Heart left ventricle (tissue), 16 donors: ENCODE measurements at regions not wholly inside any gene's neighbourhood (a gene's known extent, or its start where the extent isn't known, plus 50 kb on each side); places are given as distances from the start of the nearest gene placed in this dataset.

ENCODE experiments used
- ATAC-seq, 4 donors: fragments of 200-7000 bp; cut with Tn5 transposase; one replicate each; pipeline ENCODE4 v1.9.1; 2020 to 2022; ENCODE audit warnings: moderate library complexity in 4 of 4, mild to moderate bottlenecking in 3 of 4, moderate number of reproducible peaks in 1 of 4
- DNase-seq, 5 donors: peaks; one replicate each; pipeline ENCODE4 v3.0.0-alpha.2; 2020
- H3K27ac ChIP-seq, 12 donors: fragments of 200-600 bp; sonication (generic) in 4 of 12; one replicate each; pipeline versions ENCODE4 v1.5.0 to v1.8.0; 2016 to 2022; ENCODE audit warnings: mild to moderate bottlenecking in 2 of 12
- H3K27me3 ChIP-seq, 9 donors: fragments of 200-600 bp; sonication (generic) in 2 of 9; one replicate each; pipeline versions ENCODE4 v1.5.1 to v1.8.0; 2016 to 2022; ENCODE audit warnings: mild to moderate bottlenecking in 3 of 9
- H3K36me3 ChIP-seq, 9 donors: fragments of 200-600 bp; sonication (generic) in 2 of 9; one replicate each; pipeline versions ENCODE4 v1.5.0 to v1.8.0; 2018 to 2022; ENCODE audit warnings: mild to moderate bottlenecking in 2 of 9
- H3K4me1 ChIP-seq, 12 donors: fragments of 200-600 bp; sonication (generic) in 4 of 12; one replicate each; pipeline versions ENCODE4 v1.5.0 to v1.8.0; 2016 to 2022; ENCODE audit warnings: mild to moderate bottlenecking in 3 of 12
- H3K4me3 ChIP-seq, 12 donors: fragments of 200-600 bp; sonication (generic) in 4 of 12; one replicate each; pipeline versions ENCODE4 v1.5.0 to v1.8.0; 2017 to 2022; ENCODE audit warnings: mild to moderate bottlenecking in 9 of 12, moderate library complexity in 4 of 12
- H3K9me3 ChIP-seq, 12 donors: fragments of 200-600 bp; sonication (generic) in 4 of 12; one replicate each; pipeline versions ENCODE4 v1.5.0 to v1.8.0; 2016 to 2022; ENCODE audit warnings: mild to moderate bottlenecking in 1 of 12
- POLR2A ChIP-seq, 2 donors: fragments of 450-650 bp; IDR thresholded peaks; one replicate each; pipeline ENCODE4 v1.6.1; 2017; ENCODE audit warnings: antibody characterized with exemption in 2 of 2, mild to moderate bottlenecking in 2 of 2, moderate library complexity in 2 of 2
- WGBS, 4 donors: extraction: QIAGEN DNeasy Blood & Tissue Kit in 2 of 4; methylation state at CpG; one replicate each; pipeline versions ENCODE4 v1.1.5 to v1.1.7; 2013 to 2018; 5-methylcytosine and 5-hydroxymethylcytosine counted together
- intact Hi-C, 10 donors: fragments of 100-400 bp; cut with DNase I; formaldehyde crosslinking; loops; one replicate each; pipeline versions ENCODE4 v1.11.1 to v1.14.2; 2022
- TF ChIP-seq, protein P1 (sequence below), 12 donors: fragments of 200-600 bp; sonication (generic) in 4 of 12; IDR thresholded peaks; one replicate each; pipeline versions ENCODE4 v1.5.0 to v1.8.0; 2018 to 2022; ENCODE audit warnings: antibody characterized with exemption in 12 of 12, mild to moderate bottlenecking in 5 of 12
- donor health status: ischemic (EF 13 %, LVEDD 7.1; RV severe dilation, severe dysfunction).
- donor health status: healthy with polysubstance abuse.
- donor health status: DM: no; HTN: yes; CAD: no.
- donor health status: DM: no; HTN: no; CAD: no.
- donor health status: ischemic (EF 25% LVEDD 6.9; RV normal size, moderate dysfunction).
- donor health status: ischemic (EF 25% LVEDD 5.7; RV mildly dilated, moderate dysfunction).
- donor health status: healthy.
- donor health status: DM: yes; HTN: yes; CAD: no.
- donor health status: ischemic (EF 35%, LVEDD 5.7; RV mildly dilated, moderate dysfunction).
- donor health status: nonischemic (EF 11% LVEDD 7.7; RV severe dilation, severe dysfunction).
- donor health status: DM: yes; HTN: yes; CAD: no.
- donor health status: PGD.
- donor health status: ischemic (EF 29% LVEDD 5.4; RV normal size, mild dysfunction).
- donor health status: nonischemic (EF 23%, LVEDD 6.1; RV moderate dilation, normal function).

DNA sequence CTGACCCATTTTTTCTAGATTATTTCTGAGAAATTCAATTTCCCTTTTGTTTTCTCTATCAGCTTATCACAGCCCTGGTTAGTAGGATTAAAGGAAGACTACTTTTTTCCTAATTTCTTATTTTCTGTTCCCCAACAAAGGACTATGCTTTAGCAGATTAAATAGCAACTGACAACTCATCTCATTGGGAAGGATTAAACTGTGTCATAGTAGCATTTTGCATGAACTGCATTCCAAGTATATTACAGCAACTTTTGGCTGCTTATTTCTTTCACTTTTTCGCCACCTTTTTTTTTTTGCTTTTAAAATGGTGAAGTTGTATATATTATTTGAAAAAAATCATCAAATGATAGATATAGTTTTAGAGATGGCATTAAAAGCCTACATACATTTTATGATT, 570.3 kb downstream of the FBXO15 start:
- no peaks in the 10 kb centered on the region for H3K36me3 ChIP-seq
- no peak for DNase-seq
- intact Hi-C loops, result loop anchor here in 1 of 10 donors (10.0 kb wide), 1 partner anchor 113 kb away; no protein-coding TSS in a partner anchor
- 80 to 82% (median 80%) methylated on average over 1 of the region's 1 CpG for WGBS, 4 donors
- no peak for TF ChIP-seq POLR2A (IDR thresholded peaks at IDR 0.05)
- TF ChIP-seq, protein P1, sequence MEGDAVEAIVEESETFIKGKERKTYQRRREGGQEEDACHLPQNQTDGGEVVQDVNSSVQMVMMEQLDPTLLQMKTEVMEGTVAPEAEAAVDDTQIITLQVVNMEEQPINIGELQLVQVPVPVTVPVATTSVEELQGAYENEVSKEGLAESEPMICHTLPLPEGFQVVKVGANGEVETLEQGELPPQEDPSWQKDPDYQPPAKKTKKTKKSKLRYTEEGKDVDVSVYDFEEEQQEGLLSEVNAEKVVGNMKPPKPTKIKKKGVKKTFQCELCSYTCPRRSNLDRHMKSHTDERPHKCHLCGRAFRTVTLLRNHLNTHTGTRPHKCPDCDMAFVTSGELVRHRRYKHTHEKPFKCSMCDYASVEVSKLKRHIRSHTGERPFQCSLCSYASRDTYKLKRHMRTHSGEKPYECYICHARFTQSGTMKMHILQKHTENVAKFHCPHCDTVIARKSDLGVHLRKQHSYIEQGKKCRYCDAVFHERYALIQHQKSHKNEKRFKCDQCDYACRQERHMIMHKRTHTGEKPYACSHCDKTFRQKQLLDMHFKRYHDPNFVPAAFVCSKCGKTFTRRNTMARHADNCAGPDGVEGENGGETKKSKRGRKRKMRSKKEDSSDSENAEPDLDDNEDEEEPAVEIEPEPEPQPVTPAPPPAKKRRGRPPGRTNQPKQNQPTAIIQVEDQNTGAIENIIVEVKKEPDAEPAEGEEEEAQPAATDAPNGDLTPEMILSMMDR (IDR thresholded peaks at IDR 0.05), result no peak
- H3K27ac ChIP-seq, result no peak overlapping the region
- no peaks in the 10 kb centered on the region for H3K27me3 ChIP-seq
- H3K9me3 ChIP-seq, result no peaks in the 10 kb centered on the region
- no peaks in the 10 kb centered on the region for H3K4me1 ChIP-seq
- no peak for ATAC-seq
- no peak overlapping the region for H3K4me3 ChIP-seq

DNA sequence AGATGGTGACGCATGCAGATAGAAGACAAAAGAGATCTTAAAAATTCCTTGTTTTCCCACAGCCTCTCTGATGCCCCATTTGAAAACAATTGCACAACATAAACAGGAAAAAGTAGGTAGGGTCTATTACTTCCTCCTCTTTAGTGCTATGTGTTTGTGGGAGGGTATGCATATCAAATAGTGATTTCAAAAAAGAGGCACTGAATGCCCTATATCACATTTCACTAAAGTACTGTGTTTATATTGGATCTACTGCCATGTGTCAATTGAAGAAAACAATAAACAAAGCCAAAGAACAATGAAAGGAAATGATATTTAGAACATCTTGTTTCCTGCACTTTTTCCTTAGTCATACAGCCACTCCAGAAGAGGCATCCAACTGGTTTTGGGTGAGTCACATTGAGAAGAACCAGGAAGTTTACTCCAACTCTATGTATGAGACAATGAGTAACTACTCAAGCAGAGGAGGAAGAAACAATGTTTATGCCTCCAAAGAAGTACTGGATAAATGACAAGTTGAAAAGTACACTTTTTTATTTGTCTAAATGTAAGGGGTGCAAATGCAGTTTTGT, 583.6 kb downstream of the FBXO15 start:
- DNase-seq (no peak), ATAC-seq (peak in 2 of 4 donors; percentile 13 to 28)
- intact Hi-C loops, result no loop called here
- TF ChIP-seq, protein P1 (IDR thresholded peaks at IDR 0.05), result no peak
- TF ChIP-seq POLR2A (IDR thresholded peaks at IDR 0.05), result no peak
- Histone ChIP-seq H3K4me3 (no peak overlapping the region), H3K27me3 (no peaks in the 10 kb centered on the region), H3K9me3 (no peaks in the 10 kb centered on the region), H3K36me3 (no peaks in the 10 kb centered on the region), H3K27ac (peak overlapping the region in 2 of 12 donors; percentile 62 to 69), H3K4me1 (no peaks in the 10 kb centered on the region)
- 68 to 72% (median 70%) methylated on average over 1 of the region's 1 CpG for WGBS, 4 donors

DNA sequence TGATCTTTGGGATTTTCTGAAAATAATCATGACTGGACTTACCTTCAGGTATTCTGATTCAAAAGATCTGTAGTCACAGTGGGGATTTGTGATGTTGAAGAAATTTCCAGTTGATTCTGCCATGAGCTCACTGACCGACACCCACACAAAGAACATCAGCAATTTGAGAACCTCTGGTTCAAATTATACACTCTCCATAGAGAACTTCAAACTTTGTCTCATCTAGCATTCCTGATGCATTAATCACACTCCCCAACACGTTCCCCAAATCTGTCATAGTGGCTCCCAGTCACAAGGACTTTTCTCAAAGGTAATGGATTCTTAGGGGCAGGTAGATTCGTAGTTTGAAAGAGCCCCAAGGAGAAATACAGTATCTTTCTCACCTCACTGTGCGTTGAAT, 584.3 kb downstream of the FBXO15 start:
- no peak for TF ChIP-seq POLR2A (IDR thresholded peaks at IDR 0.05)
- TF ChIP-seq, protein P1 (IDR thresholded peaks at IDR 0.05), result no peak
- 70 to 78% (median 77%) methylated on average over 4 of the region's 4 CpGs for WGBS, 4 donors
- H3K27ac ChIP-seq, result peak overlapping the region in 3 of 12 donors; percentile 42 to 69 (median 62)

DNA sequence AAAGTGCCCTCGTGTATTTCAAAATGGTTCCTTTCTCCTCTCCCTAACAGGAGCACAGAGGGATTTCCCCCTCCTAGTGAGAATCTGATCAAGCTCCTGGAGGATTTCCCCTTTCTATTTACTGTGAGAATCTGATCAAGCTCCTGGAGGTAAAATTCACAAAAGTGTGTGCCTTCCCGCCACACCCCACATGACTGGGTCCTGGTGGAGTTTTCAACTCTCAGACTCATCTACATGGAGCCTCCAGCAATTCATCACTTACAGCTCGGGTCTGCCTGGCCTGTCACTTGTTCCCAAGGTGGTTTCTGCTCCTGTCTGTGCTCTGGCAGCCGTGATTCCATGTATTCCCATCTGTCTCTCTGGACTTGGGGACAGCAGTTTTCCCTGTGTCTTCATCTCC, 590.7 kb downstream of the FBXO15 start:
- Histone ChIP-seq H3K36me3 (no peaks in the 10 kb centered on the region), H3K27ac (no peak overlapping the region), H3K4me1 (no peaks in the 10 kb centered on the region), H3K9me3 (peaks cover 0 to 6% (median 0%) of the 10 kb centered on the region in 12 donors), H3K4me3 (no peak overlapping the region), H3K27me3 (no peaks in the 10 kb centered on the region)
- intact Hi-C loops, result no loop called here
- DNase-seq (no peak), ATAC-seq (no peak)
- TF ChIP-seq, protein P1 (IDR thresholded peaks at IDR 0.05), result no peak
- WGBS, 4 donors, result 68 to 80% (median 71%) methylated on average over 4 of the region's 4 CpGs

More for the DNA sequence above, 584.3 kb downstream of the FBXO15 start:
- H3K9me3 ChIP-seq, result no peaks in the 10 kb centered on the region
- intact Hi-C loops, result no loop called here
- no peak for ATAC-seq
- no peaks in the 10 kb centered on the region for H3K27me3 ChIP-seq
- H3K36me3 ChIP-seq, result no peaks in the 10 kb centered on the region
- H3K4me1 ChIP-seq, result no peaks in the 10 kb centered on the region
- no peak for DNase-seq
- H3K4me3 ChIP-seq, result no peak overlapping the region
